ENCODE measurements at regions not wholly inside any gene's neighbourhood (a gene's known extent, or its start where the extent isn't known, plus 50 kb on each side); places are given as distances from the start of the nearest gene placed in this dataset.

- TF ChIP-seq CTCF (IDR thresholded peaks at IDR 0.05) (no peak), POLR2A (IDR thresholded peaks at IDR 0.05) (no peak)
These were observed 55.4 kb upstream of the GOLGA8A start for GRCh38 chr15:34493001-34493400.
